A673 (cell line): ENCODE measurements at regions not wholly inside any gene's neighbourhood (a gene's known extent, or its start where the extent isn't known, plus 50 kb on each side); places are given as distances from the start of the nearest gene placed in this dataset.

Experiments used
- EZH2 ChIP-seq: fragments of 200-600 bp; sonication (generic); IDR thresholded peaks from 2 replicates; pipeline ENCODE4 v1.6.1; 2017; ENCODE audit warnings: borderline replicate concordance, low read depth, mild to moderate bottlenecking, mixed read lengths, antibody characterized with exemption, low read length; ENCODE audit not compliant: poor library complexity, severe bottlenecking
- TF ChIP-seq, protein P1 (sequence below): fragments of 300-800, 200-600 bp; sonication (generic); conservative IDR thresholded peaks from 2 replicates; pipeline ENCODE4 v1.5.1; 2017; ENCODE audit warnings: low read depth, mild to moderate bottlenecking, antibody characterized with exemption, low read length, moderate library complexity, mixed read lengths

GRCh38 chr11:71144010-71144409, 108.4 kb downstream of the SHANK2 start:
- TF ChIP-seq, protein P1, sequence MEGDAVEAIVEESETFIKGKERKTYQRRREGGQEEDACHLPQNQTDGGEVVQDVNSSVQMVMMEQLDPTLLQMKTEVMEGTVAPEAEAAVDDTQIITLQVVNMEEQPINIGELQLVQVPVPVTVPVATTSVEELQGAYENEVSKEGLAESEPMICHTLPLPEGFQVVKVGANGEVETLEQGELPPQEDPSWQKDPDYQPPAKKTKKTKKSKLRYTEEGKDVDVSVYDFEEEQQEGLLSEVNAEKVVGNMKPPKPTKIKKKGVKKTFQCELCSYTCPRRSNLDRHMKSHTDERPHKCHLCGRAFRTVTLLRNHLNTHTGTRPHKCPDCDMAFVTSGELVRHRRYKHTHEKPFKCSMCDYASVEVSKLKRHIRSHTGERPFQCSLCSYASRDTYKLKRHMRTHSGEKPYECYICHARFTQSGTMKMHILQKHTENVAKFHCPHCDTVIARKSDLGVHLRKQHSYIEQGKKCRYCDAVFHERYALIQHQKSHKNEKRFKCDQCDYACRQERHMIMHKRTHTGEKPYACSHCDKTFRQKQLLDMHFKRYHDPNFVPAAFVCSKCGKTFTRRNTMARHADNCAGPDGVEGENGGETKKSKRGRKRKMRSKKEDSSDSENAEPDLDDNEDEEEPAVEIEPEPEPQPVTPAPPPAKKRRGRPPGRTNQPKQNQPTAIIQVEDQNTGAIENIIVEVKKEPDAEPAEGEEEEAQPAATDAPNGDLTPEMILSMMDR = no peak
- no peak for TF ChIP-seq EZH2
